Right cardiac atrium (tissue), 5 donors: ENCODE measurements at regions not wholly inside any gene's neighbourhood (a gene's known extent, or its start where the extent isn't known, plus 50 kb on each side); places are given as distances from the start of the nearest gene placed in this dataset.

Experiments
- ATAC-seq, 2 donors: fragments of 200-7000 bp; cut with Tn5 transposase; one replicate each; pipeline versions ENCODE4 v1.8.0 to v1.9.1; 2020; ENCODE audit warnings: moderate library complexity in 2 of 2, mild to moderate bottlenecking in 1 of 2
- DNase-seq, 3 donors: peaks; one replicate each; pipeline ENCODE4 v3.0.0-alpha.2; 2020
- H3K27ac ChIP-seq: one replicate; pipeline ENCODE4 v1.5.1; 2013; ENCODE audit warnings: mild to moderate bottlenecking, low read length, control low read depth, moderate library complexity
- H3K27me3 ChIP-seq: one replicate; pipeline ENCODE4 v1.6.1; 2013; ENCODE audit not compliant: control insufficient read depth, insufficient read depth
- H3K4me1 ChIP-seq: one replicate; pipeline ENCODE4 v1.6.1; 2013; ENCODE audit warnings: low read length; ENCODE audit not compliant: control insufficient read depth, insufficient read depth
- H3K4me3 ChIP-seq: one replicate; pipeline ENCODE4 v1.5.1; 2013; ENCODE audit warnings: low read length, control low read depth
- H3K9me3 ChIP-seq: one replicate; pipeline ENCODE4 v1.6.1; 2013; ENCODE audit warnings: low read length; ENCODE audit not compliant: control insufficient read depth
- WGBS: extraction: QIAGEN DNeasy Blood & Tissue Kit; methylation state at CpG from one replicate; pipeline ENCODE4 v1.1.7; 2013; 5-methylcytosine and 5-hydroxymethylcytosine counted together
- intact Hi-C, 4 donors: fragments of 100-400 bp; cut with DNase I; formaldehyde crosslinking; loops; one replicate each; pipeline versions ENCODE4 v1.11.0 to v1.14.0; 2022 to 2023
- donor health status: healthy with polysubstance abuse.
- donor health status: DM: no; HTN: yes; CAD: no.
- donor health status: DM: no; HTN: no; CAD: no.
- donor health status: DM: no; HTN: yes; CAD: no; lungs with severe emphysema.
- donor health status: DM: yes; HTN: yes; CAD: no.

DNA sequence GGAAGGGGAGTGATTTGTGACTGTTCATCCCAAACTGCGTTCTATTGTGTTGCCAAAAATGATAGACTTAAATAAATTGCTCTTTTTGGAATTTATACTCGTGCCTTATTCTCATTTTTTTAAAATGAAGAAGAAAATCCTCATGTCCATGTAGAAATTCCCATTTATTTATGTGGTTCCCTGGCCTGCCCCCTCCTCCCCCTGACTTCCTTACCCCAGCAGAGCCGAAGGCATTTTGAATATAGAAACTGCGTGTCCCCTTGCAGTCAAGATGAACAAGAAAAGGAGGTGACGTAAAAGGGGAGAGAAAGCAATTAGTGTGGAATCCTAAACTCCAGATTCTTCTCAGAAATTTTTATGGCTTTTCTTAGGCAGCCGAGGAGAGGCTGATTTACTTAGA lies 126.1 kb downstream of the FAM204A start:
- intact Hi-C loops, result no loop called here
- Histone ChIP-seq H3K4me3 (no peak overlapping the region), H3K9me3 (no peaks in the 10 kb centered on the region), H3K27ac (no peak overlapping the region), H3K4me1 (no peaks in the 10 kb centered on the region), H3K27me3 (no peaks in the 10 kb centered on the region)
- no peak for DNase-seq
- no peak for ATAC-seq
- WGBS, result 56% methylated on average over 6 of the region's 6 CpGs

- intact Hi-C loops, result no loop called here
- 89% methylated on average over 3 of the region's 3 CpGs for WGBS
- no peak overlapping the region for H3K27ac ChIP-seq
Measured at GRCh38 chr10:118214776-118215175, 127.3 kb downstream of the FAM204A start.

GRCh38 chr10:118213436-118213835 lies 128.7 kb downstream of the FAM204A start:
- no peak for ATAC-seq
- Histone ChIP-seq H3K4me1 (no peaks in the 10 kb centered on the region), H3K27ac (no peak overlapping the region), H3K27me3 (no peaks in the 10 kb centered on the region), H3K4me3 (no peak overlapping the region), H3K9me3 (no peaks in the 10 kb centered on the region)
- DNase-seq, result no peak
- WGBS, result 35% methylated on average over 7 of the region's 7 CpGs
- intact Hi-C loops, result no loop called here

More at GRCh38 chr10:118214776-118215175, 127.3 kb downstream of the FAM204A start:
- no peak for DNase-seq
- no peak for ATAC-seq
- H3K4me1 ChIP-seq, result no peaks in the 10 kb centered on the region
- H3K9me3 ChIP-seq, result no peaks in the 10 kb centered on the region
- no peak overlapping the region for H3K4me3 ChIP-seq
- H3K27me3 ChIP-seq, result no peaks in the 10 kb centered on the region

DNA sequence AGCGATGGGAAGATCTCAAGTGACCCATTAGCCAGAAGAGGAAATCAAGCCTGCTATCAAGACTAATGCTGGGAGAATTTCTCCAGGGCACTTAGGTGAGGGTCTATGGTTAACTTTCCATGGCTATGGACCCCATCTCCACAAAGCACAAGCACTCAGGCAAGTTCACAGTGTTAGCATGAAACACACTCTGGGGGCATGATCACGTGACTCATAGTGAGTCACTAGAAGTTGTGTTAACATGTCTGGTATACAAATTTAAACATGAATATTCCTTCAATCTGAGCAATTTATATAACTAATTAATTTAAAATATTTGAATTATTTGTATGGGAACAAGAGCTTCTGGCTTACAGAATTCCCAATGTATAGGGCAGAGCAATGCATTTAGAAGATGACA lies 131.8 kb downstream of the FAM204A start:
- WGBS, result 89% methylated on average over 2 of the region's 2 CpGs
- H3K27me3 ChIP-seq, result no peaks in the 10 kb centered on the region

DNA sequence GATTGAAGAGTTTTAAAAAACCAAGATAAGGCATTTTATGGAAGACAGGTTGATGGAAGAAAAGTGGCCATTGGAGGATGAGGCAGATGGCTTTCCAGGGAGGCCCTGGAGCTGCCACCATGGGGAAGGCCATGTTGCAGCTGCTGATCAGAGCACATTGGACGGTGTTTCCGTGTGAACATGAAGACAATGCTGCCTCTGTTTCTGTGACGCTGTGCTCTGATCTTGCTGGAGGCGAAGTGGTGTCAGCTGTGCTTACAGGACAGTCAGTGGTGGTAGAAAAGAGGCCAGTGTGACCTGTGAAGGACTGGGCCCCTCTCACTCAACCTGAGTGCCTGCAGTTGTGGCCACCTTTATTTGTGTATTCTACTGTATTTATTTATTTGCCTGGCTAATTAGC lies 132.9 kb downstream of the FAM204A start:
- DNase-seq, result no peak
- H3K27ac ChIP-seq, result no peak overlapping the region
- no peak overlapping the region for H3K4me3 ChIP-seq
- no peaks in the 10 kb centered on the region for H3K9me3 ChIP-seq
- WGBS, result 68% methylated on average over 4 of the region's 4 CpGs
- H3K4me1 ChIP-seq, result no peaks in the 10 kb centered on the region
- H3K27me3 ChIP-seq, result no peaks in the 10 kb centered on the region
- intact Hi-C loops, result no loop called here
- no peak for ATAC-seq

More for the DNA sequence above, 131.8 kb downstream of the FAM204A start:
- DNase-seq, result no peak
- intact Hi-C loops, result no loop called here
- H3K4me1 ChIP-seq, result no peaks in the 10 kb centered on the region
- H3K9me3 ChIP-seq, result no peaks in the 10 kb centered on the region
- no peak overlapping the region for H3K4me3 ChIP-seq
- no peak overlapping the region for H3K27ac ChIP-seq
- no peak for ATAC-seq

GRCh38 chr10:118207470-118208007 lies 134.6 kb downstream of the FAM204A start:
- intact Hi-C loops, result no loop called here
- Histone ChIP-seq H3K9me3 (no peaks in the 10 kb centered on the region), H3K27me3 (no peaks in the 10 kb centered on the region), H3K4me1 (no peaks in the 10 kb centered on the region), H3K4me3 (no peak overlapping the region), H3K27ac (no peak overlapping the region)
- 77% methylated on average over 7 of the region's 7 CpGs for WGBS
- ATAC-seq (no peak), DNase-seq (no peak)

DNA sequence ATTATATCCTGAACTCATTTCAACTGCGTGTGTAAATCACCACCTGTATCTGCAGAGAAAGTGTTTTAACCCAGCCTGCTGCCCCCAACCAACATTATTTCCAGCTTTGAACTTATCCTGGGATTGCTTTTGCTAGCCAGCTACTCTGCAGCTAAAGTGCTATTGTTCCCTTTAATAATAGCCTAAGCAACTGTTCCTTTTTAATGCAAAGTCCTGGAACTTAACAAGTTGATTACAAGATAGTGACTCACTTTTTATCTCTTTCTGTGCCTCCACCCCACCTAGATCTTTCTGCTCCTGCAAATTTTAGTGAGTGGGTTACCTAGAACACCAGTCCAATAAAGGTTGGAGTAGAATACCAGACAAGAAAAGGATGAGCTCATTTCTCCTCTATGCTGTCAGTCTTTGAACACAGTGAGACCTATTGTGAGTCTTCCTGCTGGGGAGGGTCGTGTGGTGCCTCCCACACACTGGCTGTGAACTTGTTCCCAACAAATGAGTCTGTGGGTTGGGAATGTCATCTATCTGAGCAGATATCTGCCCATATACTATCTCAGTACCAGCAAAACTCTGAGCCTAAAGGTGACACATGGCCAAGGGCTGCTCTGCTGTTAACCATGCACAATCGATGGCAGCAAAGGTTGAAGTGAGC lies 137.7 kb downstream of the FAM204A start:
- no peaks in the 10 kb centered on the region for H3K27me3 ChIP-seq
- no peak overlapping the region for H3K27ac ChIP-seq
- intact Hi-C loops, result no loop called here
- H3K4me3 ChIP-seq, result no peak overlapping the region
- no peaks in the 10 kb centered on the region for H3K4me1 ChIP-seq
- DNase-seq (no peak), ATAC-seq (no peak)
- WGBS, result 62% methylated on average over 3 of the region's 3 CpGs
- H3K9me3 ChIP-seq, result no peaks in the 10 kb centered on the region

GRCh38 chr10:118203461-118203860 lies 138.7 kb downstream of the FAM204A start:
- Histone ChIP-seq H3K4me3 (no peak overlapping the region), H3K9me3 (no peaks in the 10 kb centered on the region), H3K27me3 (no peaks in the 10 kb centered on the region), H3K4me1 (no peaks in the 10 kb centered on the region), H3K27ac (no peak overlapping the region)
- intact Hi-C loops, result no loop called here
- 50% methylated on average over 2 of the region's 2 CpGs for WGBS
- ATAC-seq (no peak), DNase-seq (no peak)

- Histone ChIP-seq H3K27ac (no peak overlapping the region), H3K4me1 (no peaks in the 10 kb centered on the region), H3K9me3 (no peaks in the 10 kb centered on the region), H3K4me3 (no peak overlapping the region), H3K27me3 (no peaks in the 10 kb centered on the region)
- intact Hi-C loops, result no loop called here
- ATAC-seq (no peak), DNase-seq (no peak)
- WGBS, result 45% methylated on average over 2 of the region's 2 CpGs
Measured at GRCh38 chr10:118195729-118196128, 146.4 kb downstream of the FAM204A start.

GRCh38 chr10:118193642-118194041 lies 146.9 kb upstream of the RAB11FIP2 start:
- intact Hi-C loops, result no loop called here
- H3K4me1 ChIP-seq, result no peaks in the 10 kb centered on the region

GRCh38 chr10:118181021-118181420 lies 134.3 kb upstream of the RAB11FIP2 start:
- no peak for ATAC-seq
- 68% methylated on average over 1 of the region's 1 CpG for WGBS

More at GRCh38 chr10:118193642-118194041, 146.9 kb upstream of the RAB11FIP2 start:
- Histone ChIP-seq H3K9me3 (no peaks in the 10 kb centered on the region), H3K4me3 (no peak overlapping the region), H3K27ac (no peak overlapping the region), H3K27me3 (no peaks in the 10 kb centered on the region)
- DNase-seq (no peak), ATAC-seq (no peak)
- 76% methylated on average over 4 of the region's 4 CpGs for WGBS

DNA sequence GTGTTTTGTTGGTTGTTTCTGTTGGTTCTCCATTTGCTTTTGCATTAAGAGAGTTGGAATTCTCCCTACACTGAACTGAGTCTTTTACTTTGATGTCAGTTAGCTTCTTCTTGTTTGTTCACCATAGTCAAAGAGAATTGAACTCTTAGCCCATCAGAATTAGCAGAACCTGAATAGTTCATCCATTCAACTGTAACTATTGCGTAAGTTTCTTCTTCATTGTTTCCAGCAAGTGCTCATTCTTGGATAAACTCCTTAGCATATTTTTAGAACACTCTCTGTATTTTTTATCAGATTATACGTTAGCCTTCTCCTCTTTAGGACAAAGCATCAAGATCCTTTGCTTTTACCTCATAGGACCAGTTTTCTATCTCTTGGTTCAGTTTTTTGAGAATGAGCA lies 128.4 kb upstream of the RAB11FIP2 start:
- no peak overlapping the region for H3K27ac ChIP-seq
- intact Hi-C loops, result no loop called here
- H3K4me1 ChIP-seq, result no peaks in the 10 kb centered on the region
- DNase-seq (no peak), ATAC-seq (no peak)
- no peak overlapping the region for H3K4me3 ChIP-seq
- H3K9me3 ChIP-seq, result no peaks in the 10 kb centered on the region
- 69% methylated on average over 2 of the region's 2 CpGs for WGBS
- H3K27me3 ChIP-seq, result no peaks in the 10 kb centered on the region

More at GRCh38 chr10:118181021-118181420, 134.3 kb upstream of the RAB11FIP2 start:
- H3K27me3 ChIP-seq, result no peaks in the 10 kb centered on the region
- H3K27ac ChIP-seq, result no peak overlapping the region
- no peak overlapping the region for H3K4me3 ChIP-seq
- H3K9me3 ChIP-seq, result peaks cover 2% of the 10 kb centered on the region
- DNase-seq, result no peak
- no peaks in the 10 kb centered on the region for H3K4me1 ChIP-seq
- intact Hi-C loops, result no loop called here
